Astrocyte (in vitro differentiated cells and primary cell): ENCODE measurements at regions not wholly inside any gene's neighbourhood (a gene's known extent, or its start where the extent isn't known, plus 50 kb on each side); places are given as distances from the start of the nearest gene placed in this dataset.

ENCODE experiments used
- CTCF ChIP-seq: IDR thresholded peaks from 2 replicates; pipeline ENCODE4 v1.5.1; 2011; ENCODE audit warnings: low read depth, mild to moderate bottlenecking, inconsistent platforms, low read length, moderate library complexity; ENCODE audit not compliant: insufficient read depth
- EZH2 ChIP-seq: IDR thresholded peaks from 2 replicates; pipeline ENCODE4 v1.6.1; 2012; ENCODE audit warnings: mild to moderate bottlenecking, low read length, inconsistent platforms; ENCODE audit not compliant: insufficient read depth

DNA sequence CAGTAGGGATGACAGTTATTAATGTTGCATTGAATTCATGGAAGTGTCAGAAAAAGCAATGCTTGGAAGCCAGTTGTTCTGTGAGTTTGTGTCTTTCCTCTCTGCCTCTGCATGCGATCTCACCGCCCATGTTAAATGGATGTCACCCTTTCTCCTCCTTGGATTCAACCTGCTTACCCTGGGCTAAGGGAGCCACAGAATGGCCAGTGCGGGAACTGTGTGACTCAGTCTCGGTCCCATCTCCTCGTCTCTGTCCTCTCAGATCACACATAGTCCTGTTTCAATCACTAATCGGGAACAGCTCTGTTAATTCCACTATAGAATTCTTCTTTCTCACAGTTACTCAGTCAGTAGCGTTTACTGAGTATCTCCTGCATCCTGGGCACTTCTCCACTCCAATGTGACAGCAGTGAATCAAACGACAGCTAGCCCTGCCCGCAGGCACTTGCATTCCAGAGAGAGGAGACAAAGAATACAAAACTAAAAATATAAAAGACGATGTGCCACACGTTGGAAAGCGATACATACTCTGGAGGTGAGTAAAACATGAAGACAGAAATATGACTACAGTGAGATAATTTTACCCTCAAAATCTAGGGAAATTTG, 53.6 kb upstream of the TLR3 start:
- TF ChIP-seq CTCF (no peak), EZH2 (no peak)
